Right cardiac atrium (tissue), 5 donors: ENCODE measurements at regions not wholly inside any gene's neighbourhood (a gene's known extent, or its start where the extent isn't known, plus 50 kb on each side); places are given as distances from the start of the nearest gene placed in this dataset.

ENCODE experiments used
- ATAC-seq, 2 donors: fragments of 200-7000 bp; cut with Tn5 transposase; one replicate each; pipeline versions ENCODE4 v1.8.0 to v1.9.1; 2020; ENCODE audit warnings: moderate library complexity in 2 of 2, mild to moderate bottlenecking in 1 of 2
- DNase-seq, 3 donors: peaks; one replicate each; pipeline ENCODE4 v3.0.0-alpha.2; 2020
- H3K27ac ChIP-seq: one replicate; pipeline ENCODE4 v1.5.1; 2013; ENCODE audit warnings: mild to moderate bottlenecking, low read length, control low read depth, moderate library complexity
- H3K27me3 ChIP-seq: one replicate; pipeline ENCODE4 v1.6.1; 2013; ENCODE audit not compliant: control insufficient read depth, insufficient read depth
- H3K4me1 ChIP-seq: one replicate; pipeline ENCODE4 v1.6.1; 2013; ENCODE audit warnings: low read length; ENCODE audit not compliant: control insufficient read depth, insufficient read depth
- H3K4me3 ChIP-seq: one replicate; pipeline ENCODE4 v1.5.1; 2013; ENCODE audit warnings: low read length, control low read depth
- H3K9me3 ChIP-seq: one replicate; pipeline ENCODE4 v1.6.1; 2013; ENCODE audit warnings: low read length; ENCODE audit not compliant: control insufficient read depth
- WGBS: extraction: QIAGEN DNeasy Blood & Tissue Kit; methylation state at CpG from one replicate; pipeline ENCODE4 v1.1.7; 2013; 5-methylcytosine and 5-hydroxymethylcytosine counted together
- intact Hi-C, 4 donors: fragments of 100-400 bp; cut with DNase I; formaldehyde crosslinking; loops; one replicate each; pipeline versions ENCODE4 v1.11.0 to v1.14.0; 2022 to 2023
- donor health status: healthy with polysubstance abuse.
- donor health status: DM: no; HTN: yes; CAD: no.
- donor health status: DM: no; HTN: no; CAD: no.
- donor health status: DM: no; HTN: yes; CAD: no; lungs with severe emphysema.
- donor health status: DM: yes; HTN: yes; CAD: no.

GRCh38 chr13:99869830-99870229 lies 101.7 kb downstream of the ZIC5 start:
- H3K4me3 ChIP-seq: no peak overlapping the region
- no peaks in the 10 kb centered on the region for H3K27me3 ChIP-seq
- WGBS: 98% methylated on average over 1 of the region's 1 CpG
- H3K27ac ChIP-seq: no peak overlapping the region
- no peaks in the 10 kb centered on the region for H3K9me3 ChIP-seq
- no peak for ATAC-seq
- no peak for DNase-seq
- H3K4me1 ChIP-seq: no peaks in the 10 kb centered on the region
- intact Hi-C loops: no loop called here

DNA sequence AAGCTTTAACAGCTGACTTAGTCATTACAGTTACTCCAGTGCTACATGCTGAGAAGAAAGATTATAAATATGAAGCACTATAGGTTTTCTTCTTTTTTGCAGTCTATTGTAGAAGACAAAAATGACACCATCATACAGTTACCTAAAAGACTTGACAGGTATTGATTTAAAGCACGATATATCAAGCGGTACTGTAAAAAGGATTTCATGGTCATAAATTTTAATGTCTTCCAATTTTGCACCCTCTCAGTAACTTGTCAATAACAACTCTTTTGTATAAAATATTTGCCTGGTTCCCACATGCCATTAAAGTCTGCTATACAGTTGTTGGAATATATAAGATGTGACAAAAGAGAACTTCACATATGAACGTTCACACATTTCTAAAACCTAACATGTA lies 102.8 kb downstream of the ZIC5 start:
- ATAC-seq (no peak), DNase-seq (no peak)
- intact Hi-C loops: no loop called here
- Histone ChIP-seq H3K4me3 (no peak overlapping the region), H3K9me3 (no peaks in the 10 kb centered on the region), H3K27me3 (no peaks in the 10 kb centered on the region), H3K4me1 (no peaks in the 10 kb centered on the region), H3K27ac (no peak overlapping the region)
- 90% methylated on average over 3 of the region's 3 CpGs for WGBS

- H3K9me3 ChIP-seq: no peaks in the 10 kb centered on the region
- no peak overlapping the region for H3K27ac ChIP-seq
- intact Hi-C loops: no loop called here
- DNase-seq (no peak), ATAC-seq (no peak)
- no peaks in the 10 kb centered on the region for H3K27me3 ChIP-seq
- 85% methylated on average over 14 of the region's 14 CpGs for WGBS
- no peaks in the 10 kb centered on the region for H3K4me1 ChIP-seq
- H3K4me3 ChIP-seq: no peak overlapping the region
Measured at GRCh38 chr13:99867535-99868257, 103.9 kb downstream of the ZIC5 start.

GRCh38 chr13:99866781-99867180 lies 104.8 kb downstream of the ZIC5 start:
- no peak for DNase-seq
- intact Hi-C loops: no loop called here
- Histone ChIP-seq H3K4me3 (no peak overlapping the region), H3K27me3 (no peaks in the 10 kb centered on the region), H3K9me3 (no peaks in the 10 kb centered on the region), H3K27ac (no peak overlapping the region), H3K4me1 (no peaks in the 10 kb centered on the region)
- ATAC-seq: no peak
- 95% methylated on average over 7 of the region's 7 CpGs for WGBS

GRCh38 chr13:99865420-99865930 lies 106.1 kb downstream of the ZIC5 start:
- no peak overlapping the region for H3K27ac ChIP-seq
- H3K4me3 ChIP-seq: no peak overlapping the region
- intact Hi-C loops: no loop called here
- H3K4me1 ChIP-seq: no peaks in the 10 kb centered on the region
- H3K27me3 ChIP-seq: no peaks in the 10 kb centered on the region
- DNase-seq (no peak), ATAC-seq (no peak)
- H3K9me3 ChIP-seq: no peaks in the 10 kb centered on the region
- 88% methylated on average over 11 of the region's 11 CpGs for WGBS

- intact Hi-C loops: no loop called here
- ATAC-seq: no peak
- H3K9me3 ChIP-seq: no peaks in the 10 kb centered on the region
- WGBS: 73% methylated on average over 10 of the region's 10 CpGs
- no peaks in the 10 kb centered on the region for H3K4me1 ChIP-seq
- H3K4me3 ChIP-seq: no peak overlapping the region
- no peaks in the 10 kb centered on the region for H3K27me3 ChIP-seq
- DNase-seq: no peak
- H3K27ac ChIP-seq: no peak overlapping the region
Measured at GRCh38 chr13:99864627-99864990, 107.0 kb downstream of the ZIC5 start.

DNA sequence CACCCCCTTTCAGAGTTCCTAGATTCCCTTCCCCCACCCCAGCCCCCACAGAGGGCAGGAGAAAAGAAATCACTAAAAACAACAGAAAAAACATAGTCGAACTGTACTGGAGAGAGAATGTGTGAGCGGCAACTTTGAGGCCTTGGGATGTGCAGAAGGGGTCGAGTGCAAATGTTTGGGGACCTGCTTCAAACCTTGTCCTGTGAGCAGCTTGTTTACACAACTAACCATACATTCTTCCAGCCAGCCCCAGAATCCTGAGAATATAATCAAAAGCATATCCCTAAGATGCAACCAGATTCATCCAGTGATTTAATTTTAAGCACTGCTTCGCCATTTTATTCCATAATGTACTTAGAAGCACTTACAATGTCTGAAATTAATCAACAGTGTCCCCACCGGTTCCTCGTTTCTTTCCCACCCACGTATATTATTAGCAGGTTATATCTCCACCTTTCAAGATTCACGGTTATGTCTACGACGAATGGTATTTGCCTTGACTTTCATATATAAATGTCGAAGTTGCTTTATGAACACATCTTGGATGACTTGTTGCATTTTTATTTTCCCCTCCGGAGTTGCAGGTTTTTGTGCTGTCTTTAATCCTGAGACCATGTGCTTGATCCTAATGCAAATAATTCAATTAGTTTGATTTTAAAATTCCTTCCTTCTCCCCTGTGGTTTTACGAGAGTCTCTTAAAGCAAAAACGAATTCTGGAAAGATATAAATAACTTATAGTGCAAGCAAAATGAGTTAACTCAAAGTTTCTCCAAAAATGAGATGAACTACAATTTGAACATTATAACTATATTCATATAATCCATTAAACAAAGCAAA lies 107.6 kb downstream of the ZIC5 start:
- H3K9me3 ChIP-seq: no peaks in the 10 kb centered on the region
- H3K4me3 ChIP-seq: no peak overlapping the region
- no peak overlapping the region for H3K27ac ChIP-seq
- DNase-seq (no peak), ATAC-seq (no peak)
- WGBS: 85% methylated on average over 14 of the region's 14 CpGs
- H3K27me3 ChIP-seq: no peaks in the 10 kb centered on the region
- intact Hi-C loops: no loop called here
- H3K4me1 ChIP-seq: no peaks in the 10 kb centered on the region

GRCh38 chr13:99862244-99862643 lies 109.3 kb downstream of the ZIC5 start:
- DNase-seq (no peak), ATAC-seq (no peak)
- Histone ChIP-seq H3K27me3 (no peaks in the 10 kb centered on the region), H3K9me3 (no peaks in the 10 kb centered on the region), H3K4me1 (no peaks in the 10 kb centered on the region), H3K4me3 (no peak overlapping the region), H3K27ac (no peak overlapping the region)
- intact Hi-C loops: no loop called here
- WGBS: 88% methylated on average over 3 of the region's 3 CpGs

DNA sequence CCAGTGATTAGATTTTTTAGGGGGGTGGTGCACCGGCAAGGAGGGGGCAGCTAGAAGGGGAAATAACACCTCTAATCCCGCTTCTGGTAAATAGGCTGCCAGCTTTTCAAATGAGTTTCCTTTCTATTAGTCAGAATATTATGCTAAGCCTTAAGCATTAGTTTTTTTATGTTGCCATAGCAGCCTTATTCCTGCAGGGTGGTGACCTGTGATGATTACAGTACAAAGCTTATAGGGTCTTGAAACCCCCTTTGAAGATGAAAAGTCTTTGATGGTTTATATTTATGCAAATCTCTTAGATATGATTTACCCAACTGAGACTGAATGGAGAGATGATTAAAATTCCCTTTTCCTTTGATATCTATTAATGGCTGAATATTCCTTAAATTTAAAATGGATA lies 109.8 kb downstream of the ZIC5 start:
- H3K27ac ChIP-seq: no peak overlapping the region
- no peak overlapping the region for H3K4me3 ChIP-seq
- 71% methylated on average over 2 of the region's 2 CpGs for WGBS
- no peaks in the 10 kb centered on the region for H3K27me3 ChIP-seq
- H3K4me1 ChIP-seq: no peaks in the 10 kb centered on the region
- intact Hi-C loops: no loop called here
- ATAC-seq (no peak), DNase-seq (no peak)
- H3K9me3 ChIP-seq: no peaks in the 10 kb centered on the region

DNA sequence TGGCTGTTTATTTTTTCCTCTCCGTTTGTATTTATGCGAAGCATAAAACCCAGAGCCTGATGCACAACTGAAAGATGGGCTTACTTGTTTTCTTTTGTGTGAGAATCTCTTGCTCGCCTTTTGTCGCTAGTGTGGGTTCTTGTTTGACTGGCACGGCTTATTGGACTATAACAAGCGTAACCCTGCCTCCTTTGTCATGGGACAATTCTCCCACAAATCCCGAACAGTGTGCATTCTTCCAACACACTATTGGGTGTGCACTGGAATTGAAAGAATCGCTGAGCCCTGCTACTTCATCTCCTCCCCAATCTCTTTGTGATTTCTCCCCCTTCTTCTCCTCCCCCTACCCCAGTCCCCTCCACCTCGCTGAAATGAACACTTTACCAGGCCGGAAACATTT lies 110.8 kb downstream of the ZIC5 start:
- intact Hi-C loops: no loop called here
- Histone ChIP-seq H3K9me3 (no peaks in the 10 kb centered on the region), H3K27ac (no peak overlapping the region), H3K27me3 (no peaks in the 10 kb centered on the region), H3K4me1 (no peaks in the 10 kb centered on the region), H3K4me3 (no peak overlapping the region)
- WGBS: 88% methylated on average over 10 of the region's 10 CpGs
- ATAC-seq (no peak), DNase-seq (no peak)
